Gastroesophageal sphincter (tissue), 3 donors: ENCODE measurements at regions not wholly inside any gene's neighbourhood (a gene's known extent, or its start where the extent isn't known, plus 50 kb on each side); places are given as distances from the start of the nearest gene placed in this dataset.

Experiments used
- EP300 ChIP-seq: sonication (generic); formaldehyde crosslinking; IDR thresholded peaks from one replicate; pipeline ENCODE4 v1.6.1; 2017; ENCODE audit warnings: antibody characterized with exemption, mild to moderate bottlenecking
- POLR2A ChIP-seq, 2 donors: fragments of 450-650 bp; IDR thresholded peaks; one replicate each; pipeline ENCODE4 v1.6.1; 2017; ENCODE audit warnings: antibody characterized with exemption in 2 of 2, mild to moderate bottlenecking in 2 of 2, moderate library complexity in 1 of 2
- POLR2AphosphoS5 ChIP-seq: sonication (generic); formaldehyde crosslinking; IDR thresholded peaks from one replicate; pipeline ENCODE4 v1.6.1; 2017; ENCODE audit warnings: antibody characterized with exemption
- TF ChIP-seq, protein P1 (sequence below), 4 experiments: fragments of 200-600 bp in 2 of 4; fragments of 450-650 bp in 2 of 4; sonication (generic) in 1 of 4; IDR thresholded peaks; one replicate each; pipeline ENCODE4 v1.5.1; 2017 to 2019; ENCODE audit warnings: antibody characterized with exemption in 4 of 4, mild to moderate bottlenecking in 2 of 4, moderate library complexity in 2 of 4

DNA sequence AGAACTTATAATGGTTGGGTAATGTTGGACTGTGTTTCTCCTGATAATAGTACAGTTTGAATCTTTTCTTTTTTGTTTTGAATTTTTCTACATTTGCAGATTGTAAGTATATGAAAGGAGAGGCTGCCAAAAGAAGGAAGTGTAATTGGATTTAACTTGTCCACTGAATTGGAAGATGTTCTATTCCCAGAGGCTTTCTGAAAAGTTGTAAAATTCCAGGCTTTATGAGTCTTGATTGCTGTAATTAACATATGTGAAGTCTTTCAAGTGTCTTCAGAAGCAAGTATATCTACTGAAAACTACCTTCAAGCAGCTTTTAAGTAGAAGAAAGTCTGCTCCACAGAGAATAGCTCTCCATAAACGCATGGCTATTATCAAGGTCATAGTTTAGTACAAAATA lies 2456.4 kb downstream of the PCDH7 start:
- TF ChIP-seq, protein P1, sequence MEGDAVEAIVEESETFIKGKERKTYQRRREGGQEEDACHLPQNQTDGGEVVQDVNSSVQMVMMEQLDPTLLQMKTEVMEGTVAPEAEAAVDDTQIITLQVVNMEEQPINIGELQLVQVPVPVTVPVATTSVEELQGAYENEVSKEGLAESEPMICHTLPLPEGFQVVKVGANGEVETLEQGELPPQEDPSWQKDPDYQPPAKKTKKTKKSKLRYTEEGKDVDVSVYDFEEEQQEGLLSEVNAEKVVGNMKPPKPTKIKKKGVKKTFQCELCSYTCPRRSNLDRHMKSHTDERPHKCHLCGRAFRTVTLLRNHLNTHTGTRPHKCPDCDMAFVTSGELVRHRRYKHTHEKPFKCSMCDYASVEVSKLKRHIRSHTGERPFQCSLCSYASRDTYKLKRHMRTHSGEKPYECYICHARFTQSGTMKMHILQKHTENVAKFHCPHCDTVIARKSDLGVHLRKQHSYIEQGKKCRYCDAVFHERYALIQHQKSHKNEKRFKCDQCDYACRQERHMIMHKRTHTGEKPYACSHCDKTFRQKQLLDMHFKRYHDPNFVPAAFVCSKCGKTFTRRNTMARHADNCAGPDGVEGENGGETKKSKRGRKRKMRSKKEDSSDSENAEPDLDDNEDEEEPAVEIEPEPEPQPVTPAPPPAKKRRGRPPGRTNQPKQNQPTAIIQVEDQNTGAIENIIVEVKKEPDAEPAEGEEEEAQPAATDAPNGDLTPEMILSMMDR (IDR thresholded peaks at IDR 0.05) = no peak
- TF ChIP-seq POLR2A (IDR thresholded peaks at IDR 0.05) = no peak
- no peak for TF ChIP-seq EP300
- TF ChIP-seq POLR2AphosphoS5 = no peak
